GM12864 (cell line): ENCODE measurements at regions not wholly inside any gene's neighbourhood (a gene's known extent, or its start where the extent isn't known, plus 50 kb on each side); places are given as distances from the start of the nearest gene placed in this dataset.

ENCODE experiments used
- DNase-seq: peaks from one replicate; pipeline ENCODE4 v3.0.0-alpha.2; 2011; ENCODE audit warnings: low read depth
- H3K4me3 ChIP-seq: 2 replicates; pipeline ENCODE4 v1.5.1; 2011; ENCODE audit warnings: mild to moderate bottlenecking, low read depth, low read length, control low read depth
- TF ChIP-seq, protein P1 (sequence below): IDR thresholded peaks from 2 replicates; pipeline ENCODE4 v1.5.1; 2011; ENCODE audit warnings: low read depth, mild to moderate bottlenecking, moderate library complexity, low read length, control low read depth, inconsistent platforms; ENCODE audit errors: missing control alignments

DNA sequence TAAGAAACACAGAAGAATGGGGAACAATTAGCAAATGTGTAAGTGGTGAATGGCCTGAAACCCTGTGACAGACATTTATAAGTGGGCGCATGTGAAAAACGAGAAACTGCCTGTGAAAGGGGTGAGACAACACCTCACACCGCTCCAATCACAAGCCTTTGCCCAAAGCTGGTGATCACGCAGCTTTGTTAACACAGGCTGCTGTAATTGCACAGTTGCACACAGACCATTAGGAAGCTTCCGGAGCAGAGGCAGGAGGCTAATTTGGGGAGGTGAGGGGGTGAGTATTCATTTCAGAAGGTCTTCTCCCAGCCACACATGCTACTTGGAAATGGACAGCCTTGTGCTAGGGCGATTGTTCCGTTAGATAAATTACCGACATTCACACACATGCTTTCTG is 294.0 kb downstream of the MED10 start:
- no peak for DNase-seq
- TF ChIP-seq, protein P1, sequence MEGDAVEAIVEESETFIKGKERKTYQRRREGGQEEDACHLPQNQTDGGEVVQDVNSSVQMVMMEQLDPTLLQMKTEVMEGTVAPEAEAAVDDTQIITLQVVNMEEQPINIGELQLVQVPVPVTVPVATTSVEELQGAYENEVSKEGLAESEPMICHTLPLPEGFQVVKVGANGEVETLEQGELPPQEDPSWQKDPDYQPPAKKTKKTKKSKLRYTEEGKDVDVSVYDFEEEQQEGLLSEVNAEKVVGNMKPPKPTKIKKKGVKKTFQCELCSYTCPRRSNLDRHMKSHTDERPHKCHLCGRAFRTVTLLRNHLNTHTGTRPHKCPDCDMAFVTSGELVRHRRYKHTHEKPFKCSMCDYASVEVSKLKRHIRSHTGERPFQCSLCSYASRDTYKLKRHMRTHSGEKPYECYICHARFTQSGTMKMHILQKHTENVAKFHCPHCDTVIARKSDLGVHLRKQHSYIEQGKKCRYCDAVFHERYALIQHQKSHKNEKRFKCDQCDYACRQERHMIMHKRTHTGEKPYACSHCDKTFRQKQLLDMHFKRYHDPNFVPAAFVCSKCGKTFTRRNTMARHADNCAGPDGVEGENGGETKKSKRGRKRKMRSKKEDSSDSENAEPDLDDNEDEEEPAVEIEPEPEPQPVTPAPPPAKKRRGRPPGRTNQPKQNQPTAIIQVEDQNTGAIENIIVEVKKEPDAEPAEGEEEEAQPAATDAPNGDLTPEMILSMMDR, result no peak

DNA sequence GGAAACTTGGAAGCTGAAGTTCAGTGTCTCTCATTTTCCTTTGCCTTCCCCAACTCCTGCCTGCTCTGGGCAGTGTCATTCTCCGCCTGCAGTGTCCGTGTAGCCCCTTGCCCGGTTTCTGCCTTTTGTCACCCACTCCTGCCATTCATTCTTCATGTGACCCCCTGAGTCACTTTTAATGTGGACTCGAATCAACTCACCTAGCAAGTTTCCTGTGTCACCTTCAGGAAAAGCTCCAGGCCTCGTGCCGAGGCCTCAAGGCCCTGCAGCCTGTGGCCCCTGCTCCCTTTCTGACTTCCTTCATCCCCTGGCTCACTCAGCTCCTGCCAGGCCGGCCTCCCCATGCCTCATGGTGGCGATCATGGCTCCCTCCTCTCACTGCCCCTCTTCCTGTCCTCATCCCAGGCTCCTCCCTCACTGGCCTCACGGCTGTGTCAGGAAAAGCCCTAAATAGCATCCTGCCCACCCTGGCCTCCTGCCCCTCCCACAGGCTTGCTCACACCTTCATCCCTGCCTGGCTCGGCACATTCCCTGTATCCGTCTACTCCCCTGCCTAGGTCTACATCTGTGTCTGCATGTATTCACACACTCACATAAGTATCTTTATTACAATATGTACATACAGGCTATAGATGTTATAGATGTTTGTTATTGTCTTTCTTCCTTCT is 294.9 kb downstream of the MED10 start:
- DNase-seq, result no peak
- TF ChIP-seq, protein P1, result no peak
- H3K4me3 ChIP-seq, result no peak overlapping the region

More for the DNA sequence above, 294.0 kb downstream of the MED10 start:
- H3K4me3 ChIP-seq, result no peak overlapping the region

GRCh38 chr5:6082685-6083084 is 295.7 kb downstream of the MED10 start:
- TF ChIP-seq, protein P1, result no peak
- no peak overlapping the region for H3K4me3 ChIP-seq

DNA sequence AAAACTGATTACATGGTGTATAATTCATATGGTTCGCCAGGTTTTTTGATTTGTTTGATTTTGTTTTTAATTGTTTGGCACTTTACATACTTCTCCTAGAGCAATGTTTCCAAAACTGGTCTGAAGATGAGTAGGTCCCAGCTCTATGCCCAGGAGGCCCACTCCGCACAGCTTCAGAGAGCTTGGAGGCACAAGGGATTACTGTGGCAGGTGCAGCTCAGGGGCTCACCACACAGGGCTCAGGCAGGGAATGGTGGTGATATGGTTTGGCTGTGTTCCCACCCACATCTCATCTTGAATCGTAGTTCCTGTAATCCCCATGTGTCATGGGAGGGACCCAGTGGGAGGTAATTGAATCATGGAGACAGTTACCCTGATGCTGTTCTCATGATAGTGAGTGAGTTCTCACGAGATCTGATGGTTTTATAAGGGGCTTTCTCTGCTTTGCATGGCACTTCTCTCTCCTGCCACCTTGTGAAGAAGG is 296.6 kb downstream of the MED10 start:
- H3K4me3 ChIP-seq, result no peak overlapping the region
- TF ChIP-seq, protein P1, result no peak
- DNase-seq, result no peak

More at GRCh38 chr5:6082685-6083084, 295.7 kb downstream of the MED10 start:
- no peak for DNase-seq

DNA sequence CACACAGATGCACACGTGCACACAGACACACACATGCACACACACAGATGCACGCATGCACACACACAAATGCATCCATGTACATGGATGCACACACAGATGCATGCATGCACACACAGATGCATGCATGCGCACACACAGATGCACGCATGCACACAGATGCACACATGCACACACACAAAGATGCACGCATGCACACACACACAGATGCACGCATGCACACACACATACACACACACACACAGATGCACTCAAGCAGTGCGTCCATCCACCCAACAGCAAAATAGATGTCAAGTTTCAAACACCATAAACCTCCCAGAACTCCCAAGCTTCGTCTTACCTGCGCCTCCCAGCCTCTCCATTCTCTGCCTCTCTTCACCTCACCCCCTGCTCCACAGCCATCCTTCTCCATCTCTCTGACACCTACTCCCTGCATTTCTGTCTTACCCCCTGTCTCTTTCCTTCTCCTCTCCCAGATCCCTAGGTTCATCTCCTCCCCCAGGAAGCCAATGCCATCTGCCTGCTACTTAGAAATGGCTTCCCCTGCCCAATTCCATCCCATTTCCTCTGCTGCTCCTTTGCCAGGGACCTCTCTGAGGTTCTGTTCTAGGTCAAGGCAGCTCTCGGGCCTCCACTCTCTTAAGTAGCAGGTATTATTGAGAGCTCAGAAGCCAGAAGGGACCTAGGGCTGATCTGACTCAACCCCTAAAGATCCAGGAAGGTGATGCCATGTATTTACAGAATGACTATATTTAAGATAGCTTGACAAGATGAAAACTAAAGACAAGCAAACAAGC is 297.2 kb downstream of the MED10 start:
- no peak for DNase-seq
- TF ChIP-seq, protein P1, result no peak
- H3K4me3 ChIP-seq, result no peak overlapping the region

DNA sequence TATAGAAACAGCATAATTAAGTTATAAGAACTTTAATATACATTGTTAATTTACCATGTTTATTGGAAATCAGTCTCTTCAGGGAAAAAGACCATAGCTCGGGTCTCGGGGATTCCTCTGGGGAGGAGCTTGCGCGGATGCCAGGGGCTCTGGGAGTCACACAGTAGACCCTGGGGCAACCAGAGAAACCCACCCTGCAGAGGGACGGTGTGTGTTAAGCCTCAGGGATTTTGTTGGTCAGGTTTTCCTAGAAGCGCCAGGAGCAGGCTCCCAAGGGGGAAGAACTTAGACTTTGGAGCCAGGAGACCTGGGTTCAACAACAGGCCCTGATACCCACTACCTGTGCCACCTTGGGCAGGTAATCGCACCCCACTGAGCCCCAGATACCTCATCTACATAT is 297.9 kb downstream of the MED10 start:
- no peak for DNase-seq
- TF ChIP-seq, protein P1, result no peak
- H3K4me3 ChIP-seq, result no peak overlapping the region
